ENCODE measurements at regions not wholly inside any gene's neighbourhood (a gene's known extent, or its start where the extent isn't known, plus 50 kb on each side); places are given as distances from the start of the nearest gene placed in this dataset.

- no peak for ATAC-seq
Measured at GRCh38 chrX:21056622-21057021, 317.6 kb upstream of the CNKSR2 start.

- ATAC-seq, result no peak
Measured at GRCh38 chrX:21047034-21047455, 327.2 kb upstream of the CNKSR2 start.

- ATAC-seq, result no peak
Measured at GRCh38 chrX:21014326-21014725, 359.9 kb upstream of the CNKSR2 start.

- ATAC-seq, result no peak
Measured at GRCh38 chrX:21004835-21005234, 369.4 kb upstream of the CNKSR2 start.

GRCh38 chrX:20995829-20996228 is 378.4 kb upstream of the CNKSR2 start:
- no peak for ATAC-seq

- ATAC-seq, result no peak
Measured at GRCh38 chrX:20989361-20989760, 384.9 kb upstream of the CNKSR2 start.

GRCh38 chrX:20988804-20989203 is 385.4 kb upstream of the CNKSR2 start:
- ATAC-seq, result no peak

- no peak for ATAC-seq
Measured at GRCh38 chrX:20988118-20988517, 386.1 kb upstream of the CNKSR2 start.

GRCh38 chrX:20980426-20980825 is 393.8 kb upstream of the CNKSR2 start:
- ATAC-seq, result no peak

- ATAC-seq, result no peak
Measured at GRCh38 chrX:20974326-20974725, 399.9 kb upstream of the CNKSR2 start.

GRCh38 chrX:20973038-20973437 is 401.2 kb upstream of the CNKSR2 start:
- ATAC-seq, result no peak

- no peak for ATAC-seq
Measured at GRCh38 chrX:20971250-20971649, 403.0 kb upstream of the CNKSR2 start.

- no peak for ATAC-seq
Measured at GRCh38 chrX:20969565-20969964, 404.7 kb upstream of the CNKSR2 start.

GRCh38 chrX:20968996-20969395 is 405.2 kb upstream of the CNKSR2 start:
- ATAC-seq, result no peak

GRCh38 chrX:20967725-20968124 is 406.5 kb upstream of the CNKSR2 start:
- ATAC-seq, result no peak

GRCh38 chrX:20965270-20966044 is 408.8 kb upstream of the CNKSR2 start:
- ATAC-seq, result no peak

- ATAC-seq, result no peak
Measured at GRCh38 chrX:20954014-20954413, 420.2 kb upstream of the CNKSR2 start.

- ATAC-seq, result no peak
Measured at GRCh38 chrX:20952180-20952579, 422.0 kb upstream of the CNKSR2 start.

- ATAC-seq, result peak; percentile 10
Measured at GRCh38 chrX:20951016-20951810, 423.0 kb upstream of the CNKSR2 start.

- ATAC-seq, result no peak
Measured at GRCh38 chrX:20947411-20947912, 426.8 kb upstream of the CNKSR2 start.

GRCh38 chrX:20913760-20914159 is 460.5 kb upstream of the CNKSR2 start:
- no peak for ATAC-seq

GRCh38 chrX:20906571-20906970 is 467.6 kb upstream of the CNKSR2 start:
- no peak for ATAC-seq

GRCh38 chrX:20884565-20884964 is 489.7 kb upstream of the CNKSR2 start:
- no peak for ATAC-seq

GRCh38 chrX:20863649-20864048 is 510.6 kb upstream of the CNKSR2 start:
- ATAC-seq, result no peak
